Fibroblast of lung (primary cell): ENCODE measurements at regions not wholly inside any gene's neighbourhood (a gene's known extent, or its start where the extent isn't known, plus 50 kb on each side); places are given as distances from the start of the nearest gene placed in this dataset.

Source experiments
- DNase-seq, 2 donors: peaks; one replicate each; pipeline versions ENCODE4 v3.0.0 to v3.0.0-alpha.2; 2010; ENCODE audit warnings: low read depth in 2 of 2
- H2AFZ ChIP-seq: 2 replicates; pipeline ENCODE4 v1.5.1; 2012; ENCODE audit warnings: low read length, control low read depth, inconsistent platforms
- H3K27ac ChIP-seq: 2 replicates; pipeline ENCODE4 v1.5.1; 2011; ENCODE audit warnings: low read length, control low read depth; ENCODE audit not compliant: insufficient read depth
- H3K27me3 ChIP-seq: 2 replicates; pipeline ENCODE4 v1.5.1; 2011; ENCODE audit warnings: mild to moderate bottlenecking, low read length; ENCODE audit not compliant: control insufficient read depth, insufficient read depth
- H3K36me3 ChIP-seq: 2 replicates; pipeline ENCODE4 v1.5.1; 2011; ENCODE audit warnings: low read length; ENCODE audit not compliant: control insufficient read depth, insufficient read depth
- H3K4me1 ChIP-seq: 2 replicates; pipeline ENCODE4 v1.5.1; 2011; ENCODE audit warnings: low read length; ENCODE audit not compliant: control insufficient read depth, insufficient read depth; ENCODE audit errors: extremely low read depth
- H3K4me2 ChIP-seq: 2 replicates; pipeline ENCODE4 v1.5.1; 2011; ENCODE audit warnings: low read length, control low read depth; ENCODE audit not compliant: insufficient read depth; ENCODE audit errors: extremely low read depth
- H3K4me3 ChIP-seq, 4 experiments: fragments of 200-600 bp in 1 of 4; sonication (generic) in 1 of 4; replicated peaks in 1 of 4; 2 replicates each; pipeline ENCODE4 v1.5.1; 2011 to 2016; ENCODE audit warnings: low read length in 4 of 4, low read depth in 3 of 4, mild to moderate bottlenecking in 3 of 4, control low read depth in 2 of 4, inconsistent platforms in 1 of 4, mixed read lengths in 1 of 4; ENCODE audit not compliant: insufficient read depth in 1 of 4; ENCODE audit errors: control extremely low read depth in 1 of 4
- H3K79me2 ChIP-seq: 2 replicates; pipeline ENCODE4 v1.5.1; 2012; ENCODE audit warnings: mild to moderate bottlenecking, low read length, inconsistent platforms; ENCODE audit not compliant: control insufficient read depth, insufficient read depth
- H3K9ac ChIP-seq: 2 replicates; pipeline ENCODE4 v1.5.1; 2011; ENCODE audit warnings: mild to moderate bottlenecking, low read length, control low read depth; ENCODE audit not compliant: insufficient read depth
- H3K9me3 ChIP-seq: 2 replicates; pipeline ENCODE4 v1.5.1; 2012; ENCODE audit warnings: low read depth, low read length; ENCODE audit not compliant: control insufficient read depth, insufficient read depth
- H4K20me1 ChIP-seq: 2 replicates; pipeline ENCODE4 v1.5.1; 2011; ENCODE audit warnings: low read length; ENCODE audit not compliant: control insufficient read depth, insufficient read depth; ENCODE audit errors: extremely low read depth
- CTCF ChIP-seq, 2 donors: IDR thresholded peaks in 1 of 2; conservative IDR thresholded peaks in 1 of 2; 1 replicate in 1 of 2; 2 replicates in 1 of 2; pipeline ENCODE4 v1.5.1; 2011 to 2012; ENCODE audit warnings: low read length in 2 of 2, control low read depth in 1 of 2, inconsistent platforms in 1 of 2, low read depth in 1 of 2, mild to moderate bottlenecking in 1 of 2
- EZH2 ChIP-seq: IDR thresholded peaks from 2 replicates; pipeline ENCODE4 v1.5.1; 2012; ENCODE audit warnings: low read length, control low read depth, mild to moderate bottlenecking; ENCODE audit errors: missing control alignments

GRCh38 chr12:76226397-76226796 lies 121.8 kb downstream of the BBS10 start:
- Histone ChIP-seq H3K9ac (no peak overlapping the region), H3K4me3 (no peak overlapping the region), H3K9me3 (no peaks in the 10 kb centered on the region), H3K27me3 (no peaks in the 10 kb centered on the region), H3K4me1 (no peaks in the 10 kb centered on the region), H3K4me2 (no peak overlapping the region), H4K20me1 (no peaks in the 10 kb centered on the region), H3K27ac (no peak overlapping the region), H2AFZ (no peak overlapping the region), H3K36me3 (no peaks in the 10 kb centered on the region), H3K79me2 (no peaks in the 10 kb centered on the region)
- peak in 1 of 2 donors; percentile 87 for DNase-seq
- TF ChIP-seq EZH2 (no peak), CTCF (conservative IDR thresholded peaks at IDR 0.05 in 1 of 2, IDR thresholded peaks at IDR 0.05 in 1 of 2; ENCODE audit: low read depth in 1 of 2, low read length in 2 of 2) (no peak)

GRCh38 chr12:76223869-76224268 lies 124.3 kb downstream of the BBS10 start:
- Histone ChIP-seq H3K36me3 (no peaks in the 10 kb centered on the region), H3K27ac (no peak overlapping the region), H3K9me3 (no peaks in the 10 kb centered on the region), H4K20me1 (no peaks in the 10 kb centered on the region), H3K4me3 (no peak overlapping the region), H2AFZ (no peak overlapping the region), H3K79me2 (no peaks in the 10 kb centered on the region), H3K4me2 (no peak overlapping the region), H3K9ac (no peak overlapping the region), H3K4me1 (no peaks in the 10 kb centered on the region), H3K27me3 (no peaks in the 10 kb centered on the region)
- no peak for TF ChIP-seq EZH2
- no peak for DNase-seq

- no peaks in the 10 kb centered on the region for H3K9me3 ChIP-seq
- TF ChIP-seq CTCF (conservative IDR thresholded peaks at IDR 0.05 in 1 of 2, IDR thresholded peaks at IDR 0.05 in 1 of 2; ENCODE audit: low read depth in 1 of 2, low read length in 2 of 2) = no peak
- no peak for TF ChIP-seq EZH2
- H3K27me3 ChIP-seq = no peaks in the 10 kb centered on the region
- no peaks in the 10 kb centered on the region for H3K36me3 ChIP-seq
- no peak overlapping the region for H3K9ac ChIP-seq
- DNase-seq = no peak
- no peak overlapping the region for H2AFZ ChIP-seq
- no peak overlapping the region for H3K27ac ChIP-seq
- no peaks in the 10 kb centered on the region for H3K79me2 ChIP-seq
- H4K20me1 ChIP-seq = no peaks in the 10 kb centered on the region
- no peaks in the 10 kb centered on the region for H3K4me1 ChIP-seq
- no peak overlapping the region for H3K4me2 ChIP-seq
- H3K4me3 ChIP-seq = no peak overlapping the region
Observed at GRCh38 chr12:76220980-76221379, 127.2 kb downstream of the BBS10 start.
